Tibial nerve (tissue), 4 donors: ENCODE measurements at regions not wholly inside any gene's neighbourhood (a gene's known extent, or its start where the extent isn't known, plus 50 kb on each side); places are given as distances from the start of the nearest gene placed in this dataset.

Source experiments
- DNase-seq, 2 donors: peaks; one replicate each; pipeline ENCODE4 v3.0.0-alpha.2; 2019; ENCODE audit warnings: low spot score in 2 of 2
- H3K27ac ChIP-seq, 4 donors: fragments of 200-600 bp; sonication (generic) in 3 of 4; one replicate each; pipeline ENCODE4 v1.5.1; 2017 to 2019; ENCODE audit warnings: mild to moderate bottlenecking in 1 of 4
- H3K27me3 ChIP-seq, 2 donors: fragments of 200-600 bp; sonication (generic) in 1 of 2; one replicate each; pipeline versions ENCODE4 v1.5.1 to v1.6.0; 2017 to 2019
- H3K36me3 ChIP-seq, 3 donors: fragments of 200-600 bp; sonication (generic); one replicate each; pipeline ENCODE4 v1.5.1; 2018 to 2019
- H3K4me1 ChIP-seq, 4 donors: fragments of 200-600 bp; sonication (generic) in 3 of 4; one replicate each; pipeline ENCODE4 v1.5.1; 2017 to 2019
- H3K4me3 ChIP-seq, 4 donors: fragments of 200-600 bp; sonication (generic) in 3 of 4; one replicate each; pipeline ENCODE4 v1.5.1; 2017 to 2019; ENCODE audit warnings: mild to moderate bottlenecking in 1 of 4, moderate library complexity in 1 of 4
- H3K9me3 ChIP-seq, 4 donors: fragments of 200-600 bp; sonication (generic) in 3 of 4; one replicate each; pipeline ENCODE4 v1.5.1; 2017 to 2019
- EP300 ChIP-seq, 2 donors: sonication (generic); formaldehyde crosslinking; IDR thresholded peaks; one replicate each; pipeline ENCODE4 v1.6.1; 2017; ENCODE audit warnings: antibody characterized with exemption in 2 of 2, mild to moderate bottlenecking in 1 of 2
- POLR2A ChIP-seq, 2 donors: fragments of 450-650 bp; IDR thresholded peaks; one replicate each; pipeline ENCODE4 v1.6.1; 2017; ENCODE audit warnings: antibody characterized with exemption in 2 of 2, mild to moderate bottlenecking in 2 of 2, moderate library complexity in 2 of 2
- WGBS, 2 donors: methylation state at CpG; one replicate each; pipeline ENCODE4 v1.1.5; 2018; 5-methylcytosine and 5-hydroxymethylcytosine counted together
- TF ChIP-seq, protein P1 (sequence below), 5 experiments: fragments of 200-600 bp in 3 of 5; fragments of 450-650 bp in 2 of 5; sonication (generic) in 3 of 5; IDR thresholded peaks; one replicate each; pipeline ENCODE4 v1.5.1; 2016 to 2019; ENCODE audit warnings: antibody characterized with exemption in 5 of 5, mild to moderate bottlenecking in 3 of 5, moderate library complexity in 2 of 5

GRCh38 chr2:143901185-143901842 lies 618.6 kb downstream of the ZEB2 start:
- TF ChIP-seq, protein P1, sequence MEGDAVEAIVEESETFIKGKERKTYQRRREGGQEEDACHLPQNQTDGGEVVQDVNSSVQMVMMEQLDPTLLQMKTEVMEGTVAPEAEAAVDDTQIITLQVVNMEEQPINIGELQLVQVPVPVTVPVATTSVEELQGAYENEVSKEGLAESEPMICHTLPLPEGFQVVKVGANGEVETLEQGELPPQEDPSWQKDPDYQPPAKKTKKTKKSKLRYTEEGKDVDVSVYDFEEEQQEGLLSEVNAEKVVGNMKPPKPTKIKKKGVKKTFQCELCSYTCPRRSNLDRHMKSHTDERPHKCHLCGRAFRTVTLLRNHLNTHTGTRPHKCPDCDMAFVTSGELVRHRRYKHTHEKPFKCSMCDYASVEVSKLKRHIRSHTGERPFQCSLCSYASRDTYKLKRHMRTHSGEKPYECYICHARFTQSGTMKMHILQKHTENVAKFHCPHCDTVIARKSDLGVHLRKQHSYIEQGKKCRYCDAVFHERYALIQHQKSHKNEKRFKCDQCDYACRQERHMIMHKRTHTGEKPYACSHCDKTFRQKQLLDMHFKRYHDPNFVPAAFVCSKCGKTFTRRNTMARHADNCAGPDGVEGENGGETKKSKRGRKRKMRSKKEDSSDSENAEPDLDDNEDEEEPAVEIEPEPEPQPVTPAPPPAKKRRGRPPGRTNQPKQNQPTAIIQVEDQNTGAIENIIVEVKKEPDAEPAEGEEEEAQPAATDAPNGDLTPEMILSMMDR (IDR thresholded peaks at IDR 0.05): no peak
- TF ChIP-seq EP300 (IDR thresholded peaks at IDR 0.05) (no peak), POLR2A (IDR thresholded peaks at IDR 0.05) (no peak)
- Histone ChIP-seq H3K27ac (no peak overlapping the region), H3K36me3 (no peaks in the 10 kb centered on the region), H3K4me1 (peaks cover 0 to 11% (median 0%) of the 10 kb centered on the region in 4 donors), H3K9me3 (no peaks in the 10 kb centered on the region), H3K4me3 (no peak overlapping the region), H3K27me3 (no peaks in the 10 kb centered on the region)
- WGBS, 2 donors: 85 to 91% methylated on average over 4 of the region's 4 CpGs
- no peak for DNase-seq

- 90 to 94% methylated on average over 4 of the region's 4 CpGs for WGBS, 2 donors
Observed at GRCh38 chr2:143899987-143900386, 619.9 kb downstream of the ZEB2 start.

DNA sequence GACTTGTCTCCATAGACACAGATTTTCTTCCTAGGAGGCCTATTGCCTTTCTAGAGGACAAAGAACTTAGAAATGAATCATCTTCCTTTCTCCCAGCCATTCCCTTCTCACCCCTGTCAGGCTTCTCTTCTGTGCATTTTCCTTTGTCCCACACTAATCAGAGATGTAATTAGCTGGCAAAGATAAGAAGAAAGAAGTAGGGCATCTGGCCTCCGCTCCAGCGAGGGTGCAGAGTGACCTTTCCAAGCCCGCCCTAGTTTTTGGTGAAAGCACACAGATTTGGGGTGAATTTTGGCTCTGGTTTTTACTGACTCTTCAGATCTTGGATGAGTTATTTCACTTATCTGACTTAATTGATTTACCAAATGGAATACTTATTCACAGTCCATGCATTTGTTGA lies 626.5 kb downstream of the ZEB2 start:
- no peak overlapping the region for H3K27ac ChIP-seq
- DNase-seq: no peak
- no peak overlapping the region for H3K4me3 ChIP-seq
- no peaks in the 10 kb centered on the region for H3K36me3 ChIP-seq
- H3K9me3 ChIP-seq: no peaks in the 10 kb centered on the region
- 90 to 95% methylated on average over 3 of the region's 3 CpGs for WGBS, 2 donors
- H3K4me1 ChIP-seq: no peaks in the 10 kb centered on the region
- H3K27me3 ChIP-seq: no peaks in the 10 kb centered on the region
- TF ChIP-seq, protein P1 (IDR thresholded peaks at IDR 0.05): no peak
- no peak for TF ChIP-seq EP300 (IDR thresholded peaks at IDR 0.05)

More at GRCh38 chr2:143899987-143900386, 619.9 kb downstream of the ZEB2 start:
- H3K9me3 ChIP-seq: no peaks in the 10 kb centered on the region
- H3K27me3 ChIP-seq: no peaks in the 10 kb centered on the region
- no peaks in the 10 kb centered on the region for H3K36me3 ChIP-seq
- peaks cover 0 to 11% (median 0%) of the 10 kb centered on the region in 4 donors for H3K4me1 ChIP-seq
- no peak overlapping the region for H3K4me3 ChIP-seq
- TF ChIP-seq POLR2A (IDR thresholded peaks at IDR 0.05): no peak
- no peak for TF ChIP-seq EP300 (IDR thresholded peaks at IDR 0.05)
- no peak overlapping the region for H3K27ac ChIP-seq
- DNase-seq: no peak

GRCh38 chr2:143891879-143892308 lies 628.0 kb downstream of the ZEB2 start:
- 70 to 80% methylated on average over 7 of the region's 7 CpGs for WGBS, 2 donors
- no peaks in the 10 kb centered on the region for H3K4me1 ChIP-seq
- TF ChIP-seq EP300 (IDR thresholded peaks at IDR 0.05) (no peak), POLR2A (IDR thresholded peaks at IDR 0.05) (no peak)
- TF ChIP-seq, protein P1 (IDR thresholded peaks at IDR 0.05): no peak

GRCh38 chr2:143890798-143891197 lies 629.1 kb downstream of the ZEB2 start:
- Histone ChIP-seq H3K36me3 (no peaks in the 10 kb centered on the region), H3K9me3 (no peaks in the 10 kb centered on the region), H3K27ac (no peak overlapping the region), H3K4me3 (no peak overlapping the region), H3K27me3 (no peaks in the 10 kb centered on the region), H3K4me1 (no peaks in the 10 kb centered on the region)
- no peak for DNase-seq
- TF ChIP-seq EP300 (IDR thresholded peaks at IDR 0.05) (no peak), POLR2A (IDR thresholded peaks at IDR 0.05) (no peak)
- TF ChIP-seq, protein P1 (IDR thresholded peaks at IDR 0.05): no peak
- 76 to 83% methylated on average over 3 of the region's 3 CpGs for WGBS, 2 donors

More at GRCh38 chr2:143891879-143892308, 628.0 kb downstream of the ZEB2 start:
- no peaks in the 10 kb centered on the region for H3K9me3 ChIP-seq
- no peaks in the 10 kb centered on the region for H3K36me3 ChIP-seq
- H3K27ac ChIP-seq: no peak overlapping the region
- no peak overlapping the region for H3K4me3 ChIP-seq
- H3K27me3 ChIP-seq: no peaks in the 10 kb centered on the region
- DNase-seq: no peak
